Tibial artery (tissue), 4 donors: ENCODE measurements at regions not wholly inside any gene's neighbourhood (a gene's known extent, or its start where the extent isn't known, plus 50 kb on each side); places are given as distances from the start of the nearest gene placed in this dataset.

Experiments
- DNase-seq, 2 donors: peaks; one replicate each; pipeline ENCODE4 v3.0.0-alpha.2; 2019
- H3K27ac ChIP-seq, 2 donors: fragments of 200-600 bp; sonication (generic) in 1 of 2; 1 replicate in 1 of 2; 2 replicates in 1 of 2; pipeline ENCODE4 v1.5.1; 2018 to 2019; ENCODE audit warnings: mild to moderate bottlenecking in 1 of 2
- H3K27me3 ChIP-seq, 2 donors: fragments of 200-600 bp; sonication (generic) in 1 of 2; one replicate each; pipeline versions ENCODE4 v1.5.1 to v1.6.0; 2016 to 2019
- H3K36me3 ChIP-seq, 3 donors: fragments of 200-600 bp; sonication (generic) in 2 of 3; one replicate each; pipeline ENCODE4 v1.5.1; 2016 to 2019; ENCODE audit warnings: mild to moderate bottlenecking in 2 of 3
- H3K4me1 ChIP-seq, 4 donors: fragments of 200-600 bp; sonication (generic) in 2 of 4; 1 replicate in 3 of 4; 2 replicates in 1 of 4; pipeline ENCODE4 v1.5.1; 2016 to 2019
- H3K4me3 ChIP-seq, 2 donors: fragments of 200-600 bp; sonication (generic) in 1 of 2; 1 replicate in 1 of 2; 2 replicates in 1 of 2; pipeline ENCODE4 v1.5.1; 2018 to 2019; ENCODE audit warnings: mild to moderate bottlenecking in 2 of 2
- H3K9me3 ChIP-seq, 3 donors: fragments of 200-600 bp; sonication (generic) in 1 of 3; one replicate each; pipeline ENCODE4 v1.5.1; 2016 to 2019
- CTCF ChIP-seq, 2 experiments: fragments of 200-600 bp in 1 of 2; fragments of 450-650 bp in 1 of 2; IDR thresholded peaks; one replicate each; pipeline ENCODE4 v1.5.1; 2017 to 2019; ENCODE audit warnings: antibody characterized with exemption in 2 of 2, mild to moderate bottlenecking in 1 of 2, moderate library complexity in 1 of 2
- intact Hi-C: fragments of 100-400 bp; cut with DNase I; formaldehyde crosslinking; loops from one replicate; pipeline ENCODE4 v1.15.0; 2023; ENCODE audit warnings: low total_unique reads

- no peak for DNase-seq
- no peak overlapping the region for H3K4me3 ChIP-seq
- no peaks in the 10 kb centered on the region for H3K36me3 ChIP-seq
- intact Hi-C loops = no loop called here
- no peak for TF ChIP-seq CTCF (IDR thresholded peaks at IDR 0.05)
- H3K9me3 ChIP-seq = no peaks in the 10 kb centered on the region
- no peak overlapping the region for H3K27ac ChIP-seq
- no peaks in the 10 kb centered on the region for H3K27me3 ChIP-seq
- no peaks in the 10 kb centered on the region for H3K4me1 ChIP-seq
Observed at GRCh38 chr9:82108941-82109340, 120.4 kb downstream of the SPATA31D1 start.

GRCh38 chr9:82109626-82110025 lies 121.1 kb downstream of the SPATA31D1 start:
- no peaks in the 10 kb centered on the region for H3K9me3 ChIP-seq

GRCh38 chr9:82110881-82111280 lies 122.3 kb downstream of the SPATA31D1 start:
- intact Hi-C loops = no loop called here
- H3K27ac ChIP-seq = no peak overlapping the region
- TF ChIP-seq CTCF (IDR thresholded peaks at IDR 0.05) = no peak
- no peaks in the 10 kb centered on the region for H3K36me3 ChIP-seq
- H3K9me3 ChIP-seq = no peaks in the 10 kb centered on the region
- H3K4me1 ChIP-seq = no peaks in the 10 kb centered on the region
- H3K4me3 ChIP-seq = no peak overlapping the region
- no peak for DNase-seq
- H3K27me3 ChIP-seq = no peaks in the 10 kb centered on the region

More at GRCh38 chr9:82109626-82110025, 121.1 kb downstream of the SPATA31D1 start:
- DNase-seq = no peak
- H3K4me3 ChIP-seq = no peak overlapping the region
- TF ChIP-seq CTCF (IDR thresholded peaks at IDR 0.05) = no peak
- no peaks in the 10 kb centered on the region for H3K36me3 ChIP-seq
- no peaks in the 10 kb centered on the region for H3K4me1 ChIP-seq
- H3K27me3 ChIP-seq = no peaks in the 10 kb centered on the region
- intact Hi-C loops = no loop called here
- H3K27ac ChIP-seq = no peak overlapping the region

- DNase-seq = no peak
- Histone ChIP-seq H3K4me1 (no peaks in the 10 kb centered on the region), H3K4me3 (no peak overlapping the region), H3K27ac (no peak overlapping the region), H3K27me3 (no peaks in the 10 kb centered on the region), H3K36me3 (no peaks in the 10 kb centered on the region), H3K9me3 (no peaks in the 10 kb centered on the region)
- no peak for TF ChIP-seq CTCF (IDR thresholded peaks at IDR 0.05)
- intact Hi-C loops = no loop called here
Observed at GRCh38 chr9:82115331-82115730, 126.8 kb downstream of the SPATA31D1 start.

- no peak for DNase-seq
- no peaks in the 10 kb centered on the region for H3K36me3 ChIP-seq
- no peak for TF ChIP-seq CTCF (IDR thresholded peaks at IDR 0.05)
- no peaks in the 10 kb centered on the region for H3K4me1 ChIP-seq
- H3K27me3 ChIP-seq = no peaks in the 10 kb centered on the region
- no peak overlapping the region for H3K27ac ChIP-seq
- intact Hi-C loops = no loop called here
- no peaks in the 10 kb centered on the region for H3K9me3 ChIP-seq
- H3K4me3 ChIP-seq = no peak overlapping the region
Observed at GRCh38 chr9:82115900-82116299, 127.3 kb downstream of the SPATA31D1 start.

GRCh38 chr9:82116556-82116955 lies 128.0 kb downstream of the SPATA31D1 start:
- H3K27ac ChIP-seq = no peak overlapping the region
- intact Hi-C loops = no loop called here
- TF ChIP-seq CTCF (IDR thresholded peaks at IDR 0.05) = no peak
- no peaks in the 10 kb centered on the region for H3K9me3 ChIP-seq
- no peak overlapping the region for H3K4me3 ChIP-seq
- H3K36me3 ChIP-seq = no peaks in the 10 kb centered on the region
- no peaks in the 10 kb centered on the region for H3K27me3 ChIP-seq
- H3K4me1 ChIP-seq = no peaks in the 10 kb centered on the region
- DNase-seq = no peak
